WTC11 (cell line): ENCODE measurements at regions not wholly inside any gene's neighbourhood (a gene's known extent, or its start where the extent isn't known, plus 50 kb on each side); places are given as distances from the start of the nearest gene placed in this dataset.
"Not testable (repeated sequence)": the region's sequence is repeated elsewhere in the genome, so short reads cannot be mapped to it uniquely, and the experiment has no call there.

Source experiments
- TF ChIP-seq, protein P1 (sequence below): sonication (generic); formaldehyde crosslinking; IDR thresholded peaks from 2 replicates; pipeline ENCODE4 v1.8.0; 2022; ENCODE audit warnings: mild to moderate bottlenecking, missing genetic modification reagents
- TF ChIP-seq, protein P2 (sequence below): fragments of 200-600 bp; IDR thresholded peaks from 2 replicates; pipeline ENCODE4 v1.8.0; 2022; ENCODE audit warnings: antibody characterized with exemption

GRCh38 chr17:16832853-16833252 is 139.1 kb downstream of the TNFRSF13B start:
- TF ChIP-seq, protein P1, sequence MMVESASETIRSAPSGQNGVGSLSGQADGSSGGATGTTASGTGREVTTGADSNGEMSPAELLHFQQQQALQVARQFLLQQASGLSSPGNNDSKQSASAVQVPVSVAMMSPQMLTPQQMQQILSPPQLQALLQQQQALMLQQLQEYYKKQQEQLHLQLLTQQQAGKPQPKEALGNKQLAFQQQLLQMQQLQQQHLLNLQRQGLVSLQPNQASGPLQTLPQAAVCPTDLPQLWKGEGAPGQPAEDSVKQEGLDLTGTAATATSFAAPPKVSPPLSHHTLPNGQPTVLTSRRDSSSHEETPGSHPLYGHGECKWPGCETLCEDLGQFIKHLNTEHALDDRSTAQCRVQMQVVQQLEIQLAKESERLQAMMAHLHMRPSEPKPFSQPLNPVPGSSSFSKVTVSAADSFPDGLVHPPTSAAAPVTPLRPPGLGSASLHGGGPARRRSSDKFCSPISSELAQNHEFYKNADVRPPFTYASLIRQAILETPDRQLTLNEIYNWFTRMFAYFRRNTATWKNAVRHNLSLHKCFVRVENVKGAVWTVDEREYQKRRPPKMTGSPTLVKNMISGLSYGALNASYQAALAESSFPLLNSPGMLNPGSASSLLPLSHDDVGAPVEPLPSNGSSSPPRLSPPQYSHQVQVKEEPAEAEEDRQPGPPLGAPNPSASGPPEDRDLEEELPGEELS (CRISPR knock-in tag) = not testable (repeated sequence)
- TF ChIP-seq, protein P2, sequence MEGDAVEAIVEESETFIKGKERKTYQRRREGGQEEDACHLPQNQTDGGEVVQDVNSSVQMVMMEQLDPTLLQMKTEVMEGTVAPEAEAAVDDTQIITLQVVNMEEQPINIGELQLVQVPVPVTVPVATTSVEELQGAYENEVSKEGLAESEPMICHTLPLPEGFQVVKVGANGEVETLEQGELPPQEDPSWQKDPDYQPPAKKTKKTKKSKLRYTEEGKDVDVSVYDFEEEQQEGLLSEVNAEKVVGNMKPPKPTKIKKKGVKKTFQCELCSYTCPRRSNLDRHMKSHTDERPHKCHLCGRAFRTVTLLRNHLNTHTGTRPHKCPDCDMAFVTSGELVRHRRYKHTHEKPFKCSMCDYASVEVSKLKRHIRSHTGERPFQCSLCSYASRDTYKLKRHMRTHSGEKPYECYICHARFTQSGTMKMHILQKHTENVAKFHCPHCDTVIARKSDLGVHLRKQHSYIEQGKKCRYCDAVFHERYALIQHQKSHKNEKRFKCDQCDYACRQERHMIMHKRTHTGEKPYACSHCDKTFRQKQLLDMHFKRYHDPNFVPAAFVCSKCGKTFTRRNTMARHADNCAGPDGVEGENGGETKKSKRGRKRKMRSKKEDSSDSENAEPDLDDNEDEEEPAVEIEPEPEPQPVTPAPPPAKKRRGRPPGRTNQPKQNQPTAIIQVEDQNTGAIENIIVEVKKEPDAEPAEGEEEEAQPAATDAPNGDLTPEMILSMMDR = not testable (repeated sequence)
